GM12864 (cell line): ENCODE measurements at regions not wholly inside any gene's neighbourhood (a gene's known extent, or its start where the extent isn't known, plus 50 kb on each side); places are given as distances from the start of the nearest gene placed in this dataset.

Experiments
- DNase-seq: peaks from one replicate; pipeline ENCODE4 v3.0.0-alpha.2; 2011; ENCODE audit warnings: low read depth
- H3K4me3 ChIP-seq: 2 replicates; pipeline ENCODE4 v1.5.1; 2011; ENCODE audit warnings: mild to moderate bottlenecking, low read depth, low read length, control low read depth
- TF ChIP-seq, protein P1 (sequence below): IDR thresholded peaks from 2 replicates; pipeline ENCODE4 v1.5.1; 2011; ENCODE audit warnings: low read depth, mild to moderate bottlenecking, moderate library complexity, low read length, control low read depth, inconsistent platforms; ENCODE audit errors: missing control alignments

DNA sequence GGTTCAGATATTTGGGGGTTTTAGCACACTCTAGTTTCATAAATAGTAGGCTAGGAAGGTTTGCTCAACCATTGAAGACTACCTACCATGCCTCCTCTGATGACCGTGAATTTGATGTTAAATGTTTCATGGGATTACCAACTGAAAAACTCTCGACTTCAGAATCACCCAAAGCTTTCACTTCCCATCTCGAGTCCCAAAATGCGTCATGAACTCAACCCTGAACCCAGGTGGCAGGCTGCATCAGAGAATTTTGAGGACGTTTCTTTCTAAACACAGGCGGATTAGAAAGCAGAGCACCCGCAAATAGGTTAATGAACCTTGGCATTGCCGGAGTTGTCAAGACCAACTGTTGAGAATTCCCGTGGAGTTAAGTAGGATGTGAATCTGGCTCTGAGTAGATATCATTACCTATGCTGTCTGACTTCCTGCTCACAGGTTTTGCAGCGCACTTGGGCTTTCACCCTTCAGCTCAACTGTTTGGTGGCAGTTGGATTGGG lies 98.4 kb upstream of the ADTRP start:
- TF ChIP-seq, protein P1, sequence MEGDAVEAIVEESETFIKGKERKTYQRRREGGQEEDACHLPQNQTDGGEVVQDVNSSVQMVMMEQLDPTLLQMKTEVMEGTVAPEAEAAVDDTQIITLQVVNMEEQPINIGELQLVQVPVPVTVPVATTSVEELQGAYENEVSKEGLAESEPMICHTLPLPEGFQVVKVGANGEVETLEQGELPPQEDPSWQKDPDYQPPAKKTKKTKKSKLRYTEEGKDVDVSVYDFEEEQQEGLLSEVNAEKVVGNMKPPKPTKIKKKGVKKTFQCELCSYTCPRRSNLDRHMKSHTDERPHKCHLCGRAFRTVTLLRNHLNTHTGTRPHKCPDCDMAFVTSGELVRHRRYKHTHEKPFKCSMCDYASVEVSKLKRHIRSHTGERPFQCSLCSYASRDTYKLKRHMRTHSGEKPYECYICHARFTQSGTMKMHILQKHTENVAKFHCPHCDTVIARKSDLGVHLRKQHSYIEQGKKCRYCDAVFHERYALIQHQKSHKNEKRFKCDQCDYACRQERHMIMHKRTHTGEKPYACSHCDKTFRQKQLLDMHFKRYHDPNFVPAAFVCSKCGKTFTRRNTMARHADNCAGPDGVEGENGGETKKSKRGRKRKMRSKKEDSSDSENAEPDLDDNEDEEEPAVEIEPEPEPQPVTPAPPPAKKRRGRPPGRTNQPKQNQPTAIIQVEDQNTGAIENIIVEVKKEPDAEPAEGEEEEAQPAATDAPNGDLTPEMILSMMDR: no peak
- peak; percentile 86 for DNase-seq

DNA sequence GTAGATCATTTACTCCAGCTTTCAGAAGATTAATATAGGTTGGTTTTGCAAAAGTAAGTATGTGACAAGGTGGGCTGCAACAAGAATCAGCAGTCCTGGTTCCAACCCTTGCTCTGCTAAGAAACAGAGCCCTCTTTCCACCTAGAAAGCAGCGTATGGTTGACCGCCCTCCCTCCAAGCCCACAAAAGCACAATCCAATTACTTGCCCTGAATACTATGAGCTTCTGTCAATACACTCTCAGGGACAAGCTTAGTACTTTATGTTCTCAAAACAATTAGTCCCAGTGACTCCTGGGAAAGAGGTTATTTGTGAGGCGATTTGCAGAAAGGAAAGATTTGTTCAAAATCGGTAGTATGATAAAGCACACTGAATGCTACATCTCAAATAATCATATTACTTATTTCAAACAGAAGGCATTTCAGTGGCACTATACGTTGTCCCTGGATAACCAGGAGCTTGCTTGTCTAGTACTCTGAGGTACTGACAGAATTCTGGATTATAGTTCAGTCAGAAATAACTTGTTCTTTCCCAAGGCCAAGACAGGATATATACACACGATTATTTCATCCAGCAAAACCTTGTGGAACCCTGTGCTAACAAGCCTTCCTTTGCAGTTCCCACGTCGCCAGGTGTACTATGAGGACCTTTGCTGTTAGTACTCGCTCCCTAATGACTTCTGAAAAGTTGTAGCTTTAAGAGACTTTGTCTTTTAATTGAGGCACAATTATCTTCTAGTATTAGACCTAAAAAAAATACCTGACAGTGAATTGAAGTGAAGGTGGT lies 96.9 kb upstream of the ADTRP start:
- TF ChIP-seq, protein P1: no peak
- no peak overlapping the region for H3K4me3 ChIP-seq
- no peak for DNase-seq

More for the DNA sequence above, 98.4 kb upstream of the ADTRP start:
- no peak overlapping the region; the same call in 1 of the 2 replicates for H3K4me3 ChIP-seq

DNA sequence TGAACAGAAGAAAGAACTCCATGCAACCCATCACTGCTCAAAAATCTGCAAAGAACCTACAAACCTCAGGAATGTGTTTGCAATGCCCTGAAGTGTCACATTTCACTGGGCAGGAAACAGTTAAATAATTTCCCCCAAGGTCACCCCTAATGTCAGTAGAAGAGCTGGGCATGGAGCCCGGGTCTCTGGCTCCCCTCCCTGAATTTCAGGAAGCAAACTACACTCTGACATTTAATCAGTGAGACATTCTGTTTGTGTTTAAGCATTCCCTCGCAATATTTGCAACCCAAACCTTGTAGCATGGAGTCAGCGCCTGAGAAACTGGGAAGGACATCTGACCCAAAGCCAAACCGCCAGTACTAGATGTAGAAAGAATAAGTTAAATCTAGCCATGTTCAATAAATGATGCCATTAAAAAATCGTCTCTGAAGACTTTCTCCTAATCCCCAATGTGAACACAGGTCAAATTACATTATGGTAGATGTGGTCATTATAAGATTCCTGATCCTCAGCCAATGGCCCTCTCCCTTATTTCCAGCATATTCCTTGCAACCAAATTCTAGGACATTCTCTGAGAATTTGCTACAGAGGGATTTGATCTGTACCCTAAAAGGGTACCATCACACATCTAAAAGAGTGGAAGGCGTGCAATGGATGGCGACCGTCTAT lies 91.2 kb upstream of the ADTRP start:
- DNase-seq: no peak
- H3K4me3 ChIP-seq: no peak overlapping the region
- TF ChIP-seq, protein P1: no peak

DNA sequence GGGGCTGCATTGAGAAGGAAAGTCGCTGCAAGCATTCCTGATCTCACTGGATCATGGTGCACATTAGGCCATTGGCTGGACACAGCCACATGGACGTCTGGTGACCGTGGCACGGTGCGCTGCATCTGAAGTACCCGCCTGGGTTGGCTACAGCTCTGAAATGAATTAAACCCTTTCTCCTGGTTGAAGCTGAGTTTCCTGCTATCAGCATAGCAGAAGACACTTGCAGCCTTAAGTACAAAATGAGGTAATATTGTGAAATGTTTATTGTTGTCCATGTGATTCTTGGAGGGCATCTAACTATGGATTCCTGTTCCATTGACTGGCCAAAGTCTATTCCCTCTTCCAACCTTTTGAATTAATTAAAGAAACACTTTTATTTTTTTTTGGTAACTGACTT lies 89.8 kb upstream of the ADTRP start:
- no peak for DNase-seq
- TF ChIP-seq, protein P1: no peak
- H3K4me3 ChIP-seq: no peak overlapping the region

DNA sequence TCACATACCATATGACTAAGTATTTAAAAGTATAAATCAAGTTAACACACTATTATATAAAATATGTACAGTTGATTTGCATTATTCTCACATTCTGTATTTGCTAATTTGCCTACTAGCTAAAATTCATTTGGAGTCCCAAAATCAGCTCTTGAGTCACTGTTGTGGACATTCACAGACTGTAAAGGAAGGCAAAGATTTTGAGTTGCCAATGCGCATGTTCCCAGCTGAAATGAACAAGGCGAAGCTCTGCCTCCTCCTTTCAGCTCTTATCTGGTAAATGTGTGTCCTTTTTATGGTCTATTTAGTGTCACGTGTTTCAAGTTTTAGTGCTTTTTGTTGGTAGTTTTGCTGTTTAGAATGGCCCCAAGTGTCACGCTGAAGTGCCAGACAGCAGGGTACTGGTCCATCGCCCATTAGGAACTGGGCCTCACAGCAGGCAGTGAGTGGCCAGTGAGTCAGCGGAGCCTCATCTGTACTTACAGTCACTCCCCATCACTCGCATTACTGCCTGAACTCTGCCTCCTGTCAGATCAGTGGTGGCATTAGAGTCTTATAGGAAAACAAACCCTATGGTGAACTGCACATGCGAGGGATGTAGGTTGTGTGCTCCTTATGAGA lies 87.2 kb upstream of the ADTRP start:
- no peak overlapping the region for H3K4me3 ChIP-seq
- TF ChIP-seq, protein P1: no peak
- DNase-seq: no peak

DNA sequence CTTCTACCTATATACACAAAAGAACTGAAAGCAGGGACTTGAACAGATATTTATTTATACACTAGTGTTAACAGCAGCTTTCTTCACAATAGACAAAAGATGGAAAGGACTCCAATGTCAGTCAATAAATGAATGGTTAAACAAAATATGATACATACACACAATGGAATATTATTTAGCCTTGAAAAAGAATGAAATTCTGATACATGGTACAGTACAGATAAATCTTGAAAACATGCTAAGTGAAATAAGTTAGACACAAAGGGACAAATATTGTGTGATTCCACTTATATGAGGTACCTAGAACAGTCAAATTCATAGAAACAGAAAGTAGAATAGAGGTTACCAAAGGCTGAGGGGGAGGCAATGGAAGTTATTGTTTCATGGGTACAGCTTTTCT lies 79.8 kb upstream of the ADTRP start:
- TF ChIP-seq, protein P1: no peak
- H3K4me3 ChIP-seq: no peak overlapping the region
- DNase-seq: no peak
